ENCODE measurements at regions not wholly inside any gene's neighbourhood (a gene's known extent, or its start where the extent isn't known, plus 50 kb on each side); places are given as distances from the start of the nearest gene placed in this dataset.
A peak's percentile ranks its signal among the peaks of the same experiment; 100 is the strongest.

GRCh38 chr1:185674201-185674600 is 60.0 kb upstream of the HMCN1 start (continued):
- TF ChIP-seq TFDP2 (CRISPR knock-in tag; IDR thresholded peaks at IDR 0.05) = no peak
- no peak; the same call in 1 of the 2 replicates for TF ChIP-seq HBP1 (CRISPR knock-in tag; IDR thresholded peaks at IDR 0.05; ENCODE audit: low read depth)
- peak; percentile 71 for TF ChIP-seq THAP11 (CRISPR knock-in tag; IDR thresholded peaks at IDR 0.05)
- TF ChIP-seq IKZF5 (CRISPR knock-in tag; IDR thresholded peaks at IDR 0.05) = 0 out of 2 replicates have a peak, but pooled peaks have one; percentile 50
- TF ChIP-seq CERS6 (CRISPR knock-in tag; IDR thresholded peaks at IDR 0.05) = no peak
- no peak for TF ChIP-seq MBNL3 (CRISPR knock-in tag; conservative IDR thresholded peaks at IDR 0.05)
- no peak for TF ChIP-seq ZNF18 (CRISPR knock-in tag; IDR thresholded peaks at IDR 0.05; ENCODE audit: insufficient replicate concordance)
- no peak for TF ChIP-seq ZNF136 (CRISPR knock-in tag; IDR thresholded peaks at IDR 0.05; ENCODE audit: low read depth)
- no peak for TF ChIP-seq NR3C1 (CRISPR knock-in tag; IDR thresholded peaks at IDR 0.05)
- no peak for TF ChIP-seq TBP (CRISPR knock-in tag; IDR thresholded peaks at IDR 0.05)
- no peak for TF ChIP-seq SRY (CRISPR knock-in tag; IDR thresholded peaks at IDR 0.05)
- TF ChIP-seq TARDBP (CRISPR knock-in tag; IDR thresholded peaks at IDR 0.05) = peak; percentile 81; the same call in 1 of the 2 replicates
- 0 out of 2 replicates have a peak, but pooled peaks have one; percentile 25 for TF ChIP-seq MAX (IDR thresholded peaks at IDR 0.05)
- TF ChIP-seq PRMT3 (CRISPR knock-in tag; IDR thresholded peaks at IDR 0.05; ENCODE audit: borderline replicate concordance, low read depth) = no peak
- no peak for TF ChIP-seq JUNB (CRISPR knock-in tag; IDR thresholded peaks at IDR 0.05; ENCODE audit: borderline replicate concordance)
- peak; percentile 71; the same call in 1 of the 2 replicates for TF ChIP-seq TBX3 (IDR thresholded peaks at IDR 0.05; ENCODE audit: borderline replicate concordance)
- no peak for TF ChIP-seq XBP1 (CRISPR knock-in tag; IDR thresholded peaks at IDR 0.05)
- TF ChIP-seq HOXA5 (CRISPR knock-in tag; IDR thresholded peaks at IDR 0.05) = no peak
- TF ChIP-seq RXRB (CRISPR knock-in tag; IDR thresholded peaks at IDR 0.05; ENCODE audit: borderline replicate concordance) = peak; percentile 80
- no peak for TF ChIP-seq ZNF740 (CRISPR knock-in tag; IDR thresholded peaks at IDR 0.05)
- TF ChIP-seq ZNF564 (CRISPR knock-in tag; IDR thresholded peaks at IDR 0.05) = peak; percentile 40; the same call in 1 of the 2 replicates
- no peak for TF ChIP-seq TRIM22 (IDR thresholded peaks at IDR 0.05)
- peak; percentile 64 for TF ChIP-seq GABPB1 (CRISPR knock-in tag; IDR thresholded peaks at IDR 0.05)
- 0 out of 2 replicates have a peak, but pooled peaks have one; percentile 32 for TF ChIP-seq ZFP37 (CRISPR knock-in tag; IDR thresholded peaks at IDR 0.05; ENCODE audit: borderline replicate concordance)
